Coronary artery (tissue), 2 donors: ENCODE measurements at regions not wholly inside any gene's neighbourhood (a gene's known extent, or its start where the extent isn't known, plus 50 kb on each side); places are given as distances from the start of the nearest gene placed in this dataset.
"Not testable (repeated sequence)": the region's sequence is repeated elsewhere in the genome, so short reads cannot be mapped to it uniquely, and the experiment has no call there.

Source experiments
- DNase-seq: peaks from one replicate; pipeline ENCODE4 v3.0.0-alpha.2; 2017; ENCODE audit warnings: low spot score
- H3K27ac ChIP-seq, 2 donors: fragments of 200-600 bp; sonication (generic); one replicate each; pipeline ENCODE4 v1.5.1; 2016 to 2019
- H3K4me3 ChIP-seq: fragments of 200-600 bp; sonication (generic); 2 replicates; pipeline ENCODE4 v1.5.1; 2016; ENCODE audit warnings: mild to moderate bottlenecking, moderate library complexity
- CTCF ChIP-seq: fragments of 200-600 bp; sonication (generic); IDR thresholded peaks from one replicate; pipeline ENCODE4 v1.5.1; 2019; ENCODE audit warnings: antibody characterized with exemption

DNA sequence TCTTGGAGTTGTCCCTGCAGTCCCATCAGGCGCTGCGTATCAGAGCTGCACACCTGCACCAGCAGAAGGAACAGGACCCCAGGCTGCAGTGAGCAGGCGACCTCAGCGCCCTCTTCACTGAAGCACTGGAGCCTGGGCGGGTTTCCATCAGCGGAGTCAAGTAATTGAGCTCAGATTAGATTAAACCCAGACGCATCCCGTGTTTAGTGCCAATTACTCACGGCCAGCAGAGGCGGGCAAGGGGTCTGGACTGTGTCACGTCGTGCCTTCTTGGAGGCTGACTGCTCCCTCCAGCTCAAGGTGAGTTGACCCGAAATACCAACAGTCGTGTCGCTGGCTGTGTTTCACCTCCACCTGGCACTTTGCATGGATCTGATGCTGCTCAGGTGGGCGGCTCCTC, 123.6 kb downstream of the CXCL12 start:
- Histone ChIP-seq H3K27ac (no peak overlapping the region), H3K4me3 (no peak overlapping the region)
- no peak for DNase-seq
- no peak for TF ChIP-seq CTCF

GRCh38 chr10:44260286-44260928, 124.5 kb downstream of the CXCL12 start:
- H3K4me3 ChIP-seq, result no peak overlapping the region
- no peak for TF ChIP-seq CTCF
- no peak overlapping the region for H3K27ac ChIP-seq
- DNase-seq, result no peak

GRCh38 chr10:44259090-44259874, 125.6 kb downstream of the CXCL12 start:
- no peak for DNase-seq
- TF ChIP-seq CTCF, result no peak
- Histone ChIP-seq H3K4me3 (no peak overlapping the region), H3K27ac (no peak overlapping the region)

DNA sequence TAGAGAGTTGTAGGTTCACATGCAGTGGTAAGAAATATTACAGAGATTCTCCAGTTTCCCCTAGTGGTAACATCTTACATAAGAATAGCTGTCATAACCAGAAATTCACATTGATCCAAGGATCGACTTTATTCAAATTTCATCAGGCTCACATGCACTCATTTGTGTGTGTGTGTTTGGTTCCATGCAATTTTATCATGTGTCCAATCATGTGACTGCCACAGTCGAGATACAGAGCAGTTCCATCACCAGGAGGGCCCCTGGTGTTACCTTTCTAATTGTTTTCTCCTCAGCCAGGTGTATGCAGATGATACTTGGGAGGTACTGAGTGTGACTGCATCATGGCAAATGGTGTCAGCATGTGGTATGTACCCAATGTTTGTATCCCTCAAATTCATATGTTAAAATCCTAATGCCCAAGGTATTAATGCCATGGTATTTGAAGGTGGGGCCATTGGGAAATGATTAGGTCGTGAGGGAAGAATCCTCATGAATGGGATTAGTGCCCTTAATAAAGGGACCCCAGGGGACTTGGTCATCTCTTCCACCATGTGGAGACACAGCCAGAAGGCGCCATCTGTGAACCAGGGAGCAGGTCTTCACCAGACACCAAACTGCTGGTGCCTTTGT, 126.3 kb downstream of the CXCL12 start:
- H3K4me3 ChIP-seq, result no peak overlapping the region
- TF ChIP-seq CTCF, result no peak
- no peak overlapping the region for H3K27ac ChIP-seq
- no peak for DNase-seq

GRCh38 chr10:44258019-44258418, 126.9 kb downstream of the CXCL12 start:
- DNase-seq, result no peak
- no peak overlapping the region for H3K4me3 ChIP-seq
- H3K27ac ChIP-seq, result no peak overlapping the region
- no peak for TF ChIP-seq CTCF

DNA sequence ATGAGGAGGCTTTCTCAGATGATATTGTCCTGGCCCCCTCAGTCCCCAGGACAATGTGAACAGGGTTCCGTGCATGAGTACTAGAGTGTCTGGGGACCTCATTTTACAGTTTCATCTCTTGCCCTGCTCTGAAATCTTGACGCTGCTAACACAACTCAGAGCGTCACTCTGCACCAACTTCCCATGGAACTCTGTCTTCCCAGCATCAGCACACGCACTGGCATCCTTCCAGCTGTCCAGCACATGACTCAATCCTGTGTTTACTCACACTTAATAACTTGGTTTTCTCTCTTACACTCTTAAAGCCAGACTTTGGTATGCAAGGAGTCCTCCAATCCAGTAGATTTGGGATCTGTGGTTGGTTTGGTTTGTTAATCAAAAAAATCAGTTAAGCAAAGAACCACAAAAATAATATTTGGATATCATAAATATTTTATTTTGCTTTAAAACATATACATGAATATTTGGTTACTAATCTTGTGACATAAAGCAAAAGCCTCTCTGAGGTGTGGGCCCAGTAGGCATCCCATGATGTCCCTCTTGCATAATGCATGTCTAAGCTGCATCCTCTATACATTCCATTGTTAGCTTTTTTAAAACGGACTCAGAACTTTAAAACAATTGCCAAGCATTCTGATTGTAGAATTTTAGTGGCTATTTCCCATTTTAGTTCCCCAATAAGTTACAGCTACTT, 131.0 kb downstream of the CXCL12 start:
- DNase-seq, result no peak
- Histone ChIP-seq H3K27ac (no peak overlapping the region), H3K4me3 (no peak overlapping the region)
- TF ChIP-seq CTCF, result no peak

DNA sequence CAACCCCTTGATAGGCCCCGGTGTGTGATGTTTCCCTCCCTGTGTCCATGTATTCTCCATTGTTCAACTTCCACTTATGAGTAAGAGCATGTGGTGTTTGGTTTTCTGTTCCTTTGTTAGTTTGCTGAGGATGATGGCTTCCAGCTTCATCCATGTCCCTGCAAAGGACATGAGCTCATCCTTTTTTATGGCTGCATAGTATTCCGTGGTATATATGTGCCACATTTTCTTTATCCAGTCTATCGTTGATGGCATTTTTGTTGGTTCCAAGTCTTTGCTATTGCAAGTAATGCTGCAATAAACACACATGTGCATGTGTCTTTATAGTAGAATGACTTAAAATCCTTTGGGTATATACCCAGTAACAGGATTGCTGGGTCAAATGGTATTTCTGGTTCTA, 132.3 kb downstream of the CXCL12 start:
- DNase-seq, H3K4me3 ChIP-seq: not testable (repeated sequence)

DNA sequence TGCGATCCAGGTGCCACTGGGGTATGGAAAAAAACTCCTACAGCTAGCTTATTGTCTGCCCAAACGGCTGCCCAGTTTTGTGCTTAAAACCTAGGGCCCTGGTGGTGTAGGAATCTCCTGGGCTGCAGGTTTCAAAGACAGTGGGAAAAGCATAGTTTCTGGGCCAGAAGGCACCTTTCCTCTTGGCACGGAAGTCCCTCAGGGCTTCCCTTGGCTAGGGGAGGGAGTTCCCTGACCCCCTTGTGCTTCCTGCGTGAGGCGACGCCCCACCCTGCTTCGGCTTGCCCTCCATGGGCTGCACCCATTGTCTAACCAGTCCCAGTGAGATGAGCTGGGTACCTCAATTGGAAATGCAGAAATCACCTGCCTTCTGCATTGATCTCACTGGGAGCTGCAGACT, 135.0 kb downstream of the CXCL12 start:
- not testable (repeated sequence) for H3K27ac ChIP-seq, DNase-seq, H3K4me3 ChIP-seq

More for the DNA sequence above, 132.3 kb downstream of the CXCL12 start:
- not testable (repeated sequence) for H3K27ac ChIP-seq
